Peyer's patch (tissue), 4 donors: ENCODE measurements at regions not wholly inside any gene's neighbourhood (a gene's known extent, or its start where the extent isn't known, plus 50 kb on each side); places are given as distances from the start of the nearest gene placed in this dataset.

ENCODE experiments used
- CTCF ChIP-seq, 6 experiments: fragments of 450-650 bp in 4 of 6; fragments of 200-600 bp in 2 of 6; sonication (generic) in 1 of 6; IDR thresholded peaks; one replicate each; pipeline ENCODE4 v1.5.1; 2017 to 2019; ENCODE audit warnings: antibody characterized with exemption in 6 of 6, mild to moderate bottlenecking in 3 of 6, moderate library complexity in 1 of 6
- POLR2A ChIP-seq, 2 donors: fragments of 450-650 bp; IDR thresholded peaks; one replicate each; pipeline ENCODE4 v1.5.1; 2017; ENCODE audit warnings: antibody characterized with exemption in 2 of 2, mild to moderate bottlenecking in 2 of 2, moderate library complexity in 2 of 2

DNA sequence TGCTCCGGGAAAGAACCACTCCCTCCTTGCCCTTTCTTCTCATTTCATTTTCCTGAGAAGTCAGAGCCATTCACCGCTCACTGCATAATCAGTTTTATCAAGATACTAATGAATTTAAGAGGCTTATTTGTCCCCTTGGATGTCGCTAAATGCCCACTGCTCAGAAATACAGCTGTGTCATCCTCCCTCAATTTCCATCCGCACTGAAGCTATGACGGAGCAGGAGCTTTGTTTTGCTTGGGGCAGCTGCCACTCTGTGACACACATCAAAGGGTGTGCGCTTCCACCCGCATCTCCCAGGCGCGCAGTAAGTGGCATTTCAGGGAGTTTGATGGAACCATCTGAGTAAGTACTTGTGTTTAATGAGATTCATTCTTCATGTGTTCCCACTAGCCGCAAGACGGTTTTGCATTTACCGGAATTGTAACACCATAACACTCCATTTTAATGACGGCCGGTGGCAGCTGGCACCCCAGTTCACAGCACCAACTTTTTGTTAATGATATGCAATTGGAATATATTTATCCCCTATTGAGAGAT, 103.8 kb upstream of the PARD3 start:
- TF ChIP-seq CTCF (IDR thresholded peaks at IDR 0.05) (no peak), POLR2A (IDR thresholded peaks at IDR 0.05) (no peak)
